ENCODE measurements at regions not wholly inside any gene's neighbourhood (a gene's known extent, or its start where the extent isn't known, plus 50 kb on each side); places are given as distances from the start of the nearest gene placed in this dataset.

GRCh38 chr4:178480881-178481280 lies 1038.6 kb upstream of the AGA start:
- Histone ChIP-seq H3K23ac (ENCODE audit: low read length in 2 of 2) (no peak overlapping the region), H2AFZ (ENCODE audit: low read depth, low read length) (no peak overlapping the region), H3K9ac (ENCODE audit: low read length) (no peak overlapping the region), H3K4ac (ENCODE audit: low read depth in 1 of 2, low read length in 2 of 2) (no peak overlapping the region), H3K9me3 (ENCODE audit: control insufficient read depth, low read length) (no peaks in the 10 kb centered on the region), H3K27me3 (ENCODE audit: control insufficient read depth in 1 of 2, insufficient read depth in 1 of 2, low read length in 2 of 2) (no peaks in the 10 kb centered on the region), H4K91ac (ENCODE audit: low read length) (no peak overlapping the region), H2AK5ac (ENCODE audit: low read length, severe bottlenecking) (no peak overlapping the region), H3K79me1 (replicated peaks; ENCODE audit: low read length, poor library complexity, severe bottlenecking) (no peaks in the 10 kb centered on the region), H3K4me3 (ENCODE audit: insufficient read depth in 1 of 2, low read depth in 1 of 2, low read length in 2 of 2) (no peak overlapping the region), H2BK5ac (ENCODE audit: low read depth, low read length, poor library complexity, severe bottlenecking) (no peak overlapping the region), H3K4me1 (ENCODE audit: control insufficient read depth, insufficient read depth, low read depth, low read length) (no peaks in the 10 kb centered on the region), H3K18ac (ENCODE audit: low read depth in 1 of 2, low read length in 2 of 2) (no peak overlapping the region), H4K8ac (ENCODE audit: low read length) (no peak overlapping the region), H3K14ac (ENCODE audit: low read length in 2 of 2) (no peak overlapping the region), H2BK15ac (ENCODE audit: low read depth, poor library complexity, severe bottlenecking) (no peak overlapping the region), H2BK12ac (ENCODE audit: low read length in 2 of 2) (no peak overlapping the region), H3K27ac (ENCODE audit: low read length, poor library complexity, severe bottlenecking) (no peak overlapping the region), H2BK120ac (ENCODE audit: low read depth, low read length) (no peak overlapping the region), H3K36me3 (ENCODE audit: control insufficient read depth in 1 of 2, insufficient read depth in 2 of 2, low read depth in 1 of 2, low read length in 2 of 2) (no peaks in the 10 kb centered on the region), H3K4me2 (ENCODE audit: low read length, poor library complexity, severe bottlenecking) (no peak overlapping the region)
- DNase-seq = no peak

GRCh38 chr4:178481564-178481963 lies 1039.3 kb upstream of the AGA start:
- no peak overlapping the region for H3K14ac ChIP-seq (ENCODE audit: low read length in 2 of 2)
- 100% methylated on average over 1 of the region's 3 CpGs for WGBS
- H3K4me2 ChIP-seq (ENCODE audit: low read length, poor library complexity, severe bottlenecking) = no peak overlapping the region
- no peak overlapping the region for H3K4ac ChIP-seq (ENCODE audit: low read depth in 1 of 2, low read length in 2 of 2)
- H2AFZ ChIP-seq (ENCODE audit: low read depth, low read length) = no peak overlapping the region
- H2BK15ac ChIP-seq (ENCODE audit: low read depth, poor library complexity, severe bottlenecking) = no peak overlapping the region
- H2BK12ac ChIP-seq (ENCODE audit: low read length in 2 of 2) = no peak overlapping the region
- H3K9me3 ChIP-seq (ENCODE audit: control insufficient read depth, low read length) = no peaks in the 10 kb centered on the region
- H3K4me3 ChIP-seq (ENCODE audit: insufficient read depth in 1 of 2, low read depth in 1 of 2, low read length in 2 of 2) = no peak overlapping the region
- no peak overlapping the region for H3K27ac ChIP-seq (ENCODE audit: low read length, poor library complexity, severe bottlenecking)
- no peak overlapping the region for H2BK120ac ChIP-seq (ENCODE audit: low read depth, low read length)
- H4K8ac ChIP-seq (ENCODE audit: low read length) = no peak overlapping the region
- H3K4me1 ChIP-seq (ENCODE audit: control insufficient read depth, insufficient read depth, low read depth, low read length) = no peaks in the 10 kb centered on the region
- no peaks in the 10 kb centered on the region for H3K27me3 ChIP-seq (ENCODE audit: control insufficient read depth in 1 of 2, insufficient read depth in 1 of 2, low read length in 2 of 2)
- no peaks in the 10 kb centered on the region for H3K36me3 ChIP-seq (ENCODE audit: control insufficient read depth in 1 of 2, insufficient read depth in 2 of 2, low read depth in 1 of 2, low read length in 2 of 2)
- H2BK5ac ChIP-seq (ENCODE audit: low read depth, low read length, poor library complexity, severe bottlenecking) = no peak overlapping the region
- H2AK5ac ChIP-seq (ENCODE audit: low read length, severe bottlenecking) = no peak overlapping the region
- H3K18ac ChIP-seq (ENCODE audit: low read depth in 1 of 2, low read length in 2 of 2) = no peak overlapping the region
- no peak for DNase-seq
- H4K91ac ChIP-seq (ENCODE audit: low read length) = no peak overlapping the region
- H3K79me1 ChIP-seq (replicated peaks; ENCODE audit: low read length, poor library complexity, severe bottlenecking) = no peaks in the 10 kb centered on the region
- no peak overlapping the region for H3K9ac ChIP-seq (ENCODE audit: low read length)
- H3K23ac ChIP-seq (ENCODE audit: low read length in 2 of 2) = no peak overlapping the region

GRCh38 chr4:178523038-178523437 lies 1080.8 kb upstream of the AGA start:
- H2BK120ac ChIP-seq (ENCODE audit: low read depth, low read length) = no peak overlapping the region
- H3K4me3 ChIP-seq (ENCODE audit: insufficient read depth in 1 of 2, low read depth in 1 of 2, low read length in 2 of 2) = no peak overlapping the region
- no peak overlapping the region for H3K4me2 ChIP-seq (ENCODE audit: low read length, poor library complexity, severe bottlenecking)
- H3K14ac ChIP-seq (ENCODE audit: low read length in 2 of 2) = no peak overlapping the region
- no peaks in the 10 kb centered on the region for H3K4me1 ChIP-seq (ENCODE audit: control insufficient read depth, insufficient read depth, low read depth, low read length)
- no peak overlapping the region for H4K91ac ChIP-seq (ENCODE audit: low read length)
- DNase-seq = no peak
- no peak overlapping the region for H2AK5ac ChIP-seq (ENCODE audit: low read length, severe bottlenecking)
- peaks cover 6% of the 10 kb centered on the region for H3K9me3 ChIP-seq (ENCODE audit: control insufficient read depth, low read length)
- no peak overlapping the region for H2BK15ac ChIP-seq (ENCODE audit: low read depth, poor library complexity, severe bottlenecking)
- H3K27ac ChIP-seq (ENCODE audit: low read length, poor library complexity, severe bottlenecking) = no peak overlapping the region
- H2BK5ac ChIP-seq (ENCODE audit: low read depth, low read length, poor library complexity, severe bottlenecking) = no peak overlapping the region
- no peak overlapping the region for H3K23ac ChIP-seq (ENCODE audit: low read length in 2 of 2)
- no peaks in the 10 kb centered on the region for H3K36me3 ChIP-seq (ENCODE audit: control insufficient read depth in 1 of 2, insufficient read depth in 2 of 2, low read depth in 1 of 2, low read length in 2 of 2)
- no CpG with 5 or more reads among the region's 3 CpGs for WGBS
- H3K27me3 ChIP-seq (ENCODE audit: control insufficient read depth in 1 of 2, insufficient read depth in 1 of 2, low read length in 2 of 2) = no peaks in the 10 kb centered on the region
- no peak overlapping the region for H3K18ac ChIP-seq (ENCODE audit: low read depth in 1 of 2, low read length in 2 of 2)
- H3K79me1 ChIP-seq (replicated peaks; ENCODE audit: low read length, poor library complexity, severe bottlenecking) = no peaks in the 10 kb centered on the region
- H3K4ac ChIP-seq (ENCODE audit: low read depth in 1 of 2, low read length in 2 of 2) = no peak overlapping the region
- H2BK12ac ChIP-seq (ENCODE audit: low read length in 2 of 2) = no peak overlapping the region
- no peak overlapping the region for H3K9ac ChIP-seq (ENCODE audit: low read length)
- H2AFZ ChIP-seq (ENCODE audit: low read depth, low read length) = no peak overlapping the region
- H4K8ac ChIP-seq (ENCODE audit: low read length) = no peak overlapping the region

- Histone ChIP-seq H3K79me1 (replicated peaks; ENCODE audit: low read length, poor library complexity, severe bottlenecking) (no peaks in the 10 kb centered on the region), H3K27me3 (ENCODE audit: control insufficient read depth in 1 of 2, insufficient read depth in 1 of 2, low read length in 2 of 2) (no peaks in the 10 kb centered on the region), H3K23ac (ENCODE audit: low read length in 2 of 2) (no peak overlapping the region), H4K91ac (ENCODE audit: low read length) (no peak overlapping the region), H3K4me1 (ENCODE audit: control insufficient read depth, insufficient read depth, low read depth, low read length) (no peaks in the 10 kb centered on the region), H2BK120ac (ENCODE audit: low read depth, low read length) (no peak overlapping the region), H3K4me2 (ENCODE audit: low read length, poor library complexity, severe bottlenecking) (no peak overlapping the region), H2BK5ac (ENCODE audit: low read depth, low read length, poor library complexity, severe bottlenecking) (no peak overlapping the region), H3K18ac (ENCODE audit: low read depth in 1 of 2, low read length in 2 of 2) (no peak overlapping the region), H2BK12ac (ENCODE audit: low read length in 2 of 2) (no peak overlapping the region), H2BK15ac (ENCODE audit: low read depth, poor library complexity, severe bottlenecking) (no peak overlapping the region), H3K14ac (ENCODE audit: low read length in 2 of 2) (no peak overlapping the region), H3K9ac (ENCODE audit: low read length) (no peak overlapping the region), H3K4me3 (ENCODE audit: insufficient read depth in 1 of 2, low read depth in 1 of 2, low read length in 2 of 2) (no peak overlapping the region), H3K9me3 (ENCODE audit: control insufficient read depth, low read length) (peaks cover 11% of the 10 kb centered on the region), H4K8ac (ENCODE audit: low read length) (no peak overlapping the region), H2AK5ac (ENCODE audit: low read length, severe bottlenecking) (no peak overlapping the region), H3K4ac (ENCODE audit: low read depth in 1 of 2, low read length in 2 of 2) (no peak overlapping the region), H2AFZ (ENCODE audit: low read depth, low read length) (no peak overlapping the region), H3K36me3 (ENCODE audit: control insufficient read depth in 1 of 2, insufficient read depth in 2 of 2, low read depth in 1 of 2, low read length in 2 of 2) (no peaks in the 10 kb centered on the region), H3K27ac (ENCODE audit: low read length, poor library complexity, severe bottlenecking) (no peak overlapping the region)
- DNase-seq = no peak
- 90% methylated on average over 2 of the region's 3 CpGs for WGBS
Measured at GRCh38 chr4:178535939-178536579, 1093.8 kb upstream of the AGA start.

Data from mesenchymal stem cell (in vitro differentiated cells and primary cell).